ENCODE measurements at regions not wholly inside any gene's neighbourhood (a gene's known extent, or its start where the extent isn't known, plus 50 kb on each side); places are given as distances from the start of the nearest gene placed in this dataset.

DNA sequence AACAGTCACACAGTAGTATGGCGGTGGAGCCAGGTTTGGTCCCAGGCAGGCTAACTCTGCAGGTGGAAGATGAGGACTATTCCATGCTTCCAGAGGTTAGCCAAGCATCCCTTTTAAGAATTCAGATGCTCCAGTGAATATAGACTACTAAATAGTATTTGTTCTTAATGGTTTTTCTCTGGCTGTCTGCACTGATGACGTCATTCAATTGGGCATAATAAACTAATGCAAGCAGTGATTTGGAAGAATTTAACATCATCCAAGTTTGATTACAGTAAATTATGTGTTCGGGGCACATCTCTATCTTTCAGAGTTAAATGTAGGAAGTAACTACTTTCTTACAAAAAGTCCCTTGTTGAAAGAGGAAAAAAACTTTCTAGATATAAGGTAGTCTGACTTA lies 78.8 kb upstream of the RND3 start:
- ATAC-seq (no peak), DNase-seq (no peak)
- H3K27me3 ChIP-seq = no peaks in the 10 kb centered on the region
- H3K9me3 ChIP-seq = no peaks in the 10 kb centered on the region
- no peaks in the 10 kb centered on the region for H3K36me3 ChIP-seq
- H3K4me3 ChIP-seq = no peak overlapping the region
- intact Hi-C loops (cut with DNase I) = no loop called here
- TF ChIP-seq, protein P1, sequence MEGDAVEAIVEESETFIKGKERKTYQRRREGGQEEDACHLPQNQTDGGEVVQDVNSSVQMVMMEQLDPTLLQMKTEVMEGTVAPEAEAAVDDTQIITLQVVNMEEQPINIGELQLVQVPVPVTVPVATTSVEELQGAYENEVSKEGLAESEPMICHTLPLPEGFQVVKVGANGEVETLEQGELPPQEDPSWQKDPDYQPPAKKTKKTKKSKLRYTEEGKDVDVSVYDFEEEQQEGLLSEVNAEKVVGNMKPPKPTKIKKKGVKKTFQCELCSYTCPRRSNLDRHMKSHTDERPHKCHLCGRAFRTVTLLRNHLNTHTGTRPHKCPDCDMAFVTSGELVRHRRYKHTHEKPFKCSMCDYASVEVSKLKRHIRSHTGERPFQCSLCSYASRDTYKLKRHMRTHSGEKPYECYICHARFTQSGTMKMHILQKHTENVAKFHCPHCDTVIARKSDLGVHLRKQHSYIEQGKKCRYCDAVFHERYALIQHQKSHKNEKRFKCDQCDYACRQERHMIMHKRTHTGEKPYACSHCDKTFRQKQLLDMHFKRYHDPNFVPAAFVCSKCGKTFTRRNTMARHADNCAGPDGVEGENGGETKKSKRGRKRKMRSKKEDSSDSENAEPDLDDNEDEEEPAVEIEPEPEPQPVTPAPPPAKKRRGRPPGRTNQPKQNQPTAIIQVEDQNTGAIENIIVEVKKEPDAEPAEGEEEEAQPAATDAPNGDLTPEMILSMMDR (IDR thresholded peaks at IDR 0.05) = no peak
- H3K27ac ChIP-seq = no peak overlapping the region
- H3K4me1 ChIP-seq = peaks cover 0 to 5% (median 0%) of the 10 kb centered on the region in 9 donors
- WGBS, 2 donors = 78 to 81% methylated on average over 3 of the region's 3 CpGs

DNA sequence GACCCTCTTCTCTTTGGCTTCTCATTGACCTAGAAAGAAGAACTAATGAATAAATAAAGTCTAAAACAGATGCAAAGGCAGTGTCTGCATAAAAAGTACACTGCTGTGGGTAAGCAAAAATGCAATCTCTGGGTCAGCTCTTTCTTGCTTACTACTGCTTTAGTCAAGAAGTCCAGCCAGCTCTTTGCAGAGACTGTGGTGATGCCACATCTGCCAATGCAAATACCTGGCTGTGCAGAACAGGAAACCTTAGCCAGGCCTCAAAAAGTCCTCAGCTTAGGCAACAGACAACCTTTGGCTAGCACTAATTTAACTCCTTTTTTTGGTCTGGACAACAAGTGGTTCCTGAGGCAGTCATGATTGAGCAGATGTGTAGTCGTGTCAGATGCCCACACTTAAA lies 73.6 kb upstream of the RND3 start:
- ATAC-seq (no peak), DNase-seq (no peak)
- Histone ChIP-seq H3K9me3 (no peaks in the 10 kb centered on the region), H3K4me1 (no peaks in the 10 kb centered on the region), H3K36me3 (no peaks in the 10 kb centered on the region), H3K27me3 (no peaks in the 10 kb centered on the region), H3K4me3 (no peak overlapping the region), H3K27ac (no peak overlapping the region)
- intact Hi-C loops (cut with DNase I) = no loop called here
- TF ChIP-seq, protein P1 (IDR thresholded peaks at IDR 0.05) = no peak
- 78% methylated on average over 1 of the region's 1 CpG for WGBS, 2 donors

DNA sequence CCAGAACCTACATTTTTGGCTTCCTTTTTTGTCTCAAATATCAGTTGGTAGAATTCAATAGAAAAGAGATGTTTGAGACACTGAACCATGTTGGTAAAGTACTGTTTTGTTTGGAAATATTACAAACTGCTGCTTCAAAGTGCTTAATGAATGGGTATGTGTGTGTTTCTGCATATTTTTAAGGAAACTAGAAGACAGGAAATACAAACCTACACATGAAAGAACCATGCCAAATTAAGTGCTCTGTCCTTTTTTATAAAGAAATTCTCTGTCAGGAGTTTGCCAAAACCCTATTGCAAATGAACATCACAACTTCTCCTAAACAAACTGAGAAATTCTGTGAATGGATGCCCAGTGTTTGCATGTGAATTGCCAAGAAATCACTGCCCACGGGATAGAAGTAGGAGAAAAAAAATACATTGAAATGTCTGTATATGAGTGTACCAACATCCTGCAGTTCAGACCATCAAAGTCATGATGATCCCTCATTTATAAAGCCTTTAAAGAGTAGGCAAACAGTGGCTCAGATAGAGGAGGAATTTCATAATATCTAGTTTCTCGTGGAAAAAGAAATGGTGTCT lies 69.6 kb upstream of the RND3 start:
- intact Hi-C loops (cut with DNase I) = no loop called here
- ATAC-seq (no peak), DNase-seq (no peak)
- Histone ChIP-seq H3K4me1 (no peaks in the 10 kb centered on the region), H3K36me3 (no peaks in the 10 kb centered on the region), H3K9me3 (no peaks in the 10 kb centered on the region), H3K27ac (no peak overlapping the region), H3K4me3 (no peak overlapping the region), H3K27me3 (no peaks in the 10 kb centered on the region)
- 58 to 60% methylated on average over 2 of the region's 2 CpGs for WGBS, 2 donors
- TF ChIP-seq, protein P1 (IDR thresholded peaks at IDR 0.05) = no peak

DNA sequence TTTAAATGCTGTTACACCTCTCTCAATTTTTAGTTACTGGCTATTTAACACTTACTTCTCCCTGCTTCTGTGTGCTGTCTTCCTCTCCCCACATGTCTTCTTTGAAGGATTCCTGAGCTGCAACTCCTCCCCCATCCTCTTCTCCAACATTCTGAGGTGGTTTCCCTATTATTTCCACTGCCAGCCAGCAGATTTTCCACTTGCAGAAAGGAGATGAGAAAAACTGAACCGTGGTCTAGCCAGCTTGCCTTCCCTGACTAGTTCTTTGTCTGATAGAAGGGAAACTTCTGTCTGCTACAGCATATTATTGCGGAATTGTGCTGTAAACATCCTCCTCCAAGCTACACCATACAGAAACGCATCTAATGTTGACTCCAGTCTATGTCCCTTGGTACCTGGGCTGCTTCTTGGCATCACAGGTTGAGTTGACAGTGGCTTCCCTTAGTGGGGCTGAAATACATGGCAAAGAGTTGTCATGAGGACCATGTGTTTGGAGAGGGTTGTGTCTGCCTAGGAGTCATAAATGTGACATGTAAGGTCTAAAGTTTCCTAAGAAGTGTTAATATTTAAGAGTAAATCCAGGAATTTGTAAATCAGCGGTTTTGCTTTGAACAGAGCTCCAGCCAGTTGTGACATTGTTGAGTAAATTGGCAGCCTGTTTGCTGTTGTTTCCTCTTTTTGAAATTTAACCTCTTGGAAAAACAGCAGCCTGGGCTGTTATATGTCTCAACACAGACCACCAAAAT lies 68.3 kb upstream of the RND3 start:
- intact Hi-C loops (cut with DNase I) = no loop called here

More for the DNA sequence above, 68.3 kb upstream of the RND3 start:
- Histone ChIP-seq H3K9me3 (no peaks in the 10 kb centered on the region), H3K4me1 (no peaks in the 10 kb centered on the region), H3K27me3 (no peaks in the 10 kb centered on the region), H3K27ac (no peak overlapping the region), H3K4me3 (no peak overlapping the region), H3K36me3 (no peaks in the 10 kb centered on the region)
- 71 to 74% methylated on average over 4 of the region's 4 CpGs for WGBS, 2 donors
- DNase-seq (no peak), ATAC-seq (no peak)
- TF ChIP-seq, protein P1 (IDR thresholded peaks at IDR 0.05) = no peak

Data from heart right ventricle (tissue), 16 donors.